ENCODE measurements at regions not wholly inside any gene's neighbourhood (a gene's known extent, or its start where the extent isn't known, plus 50 kb on each side); places are given as distances from the start of the nearest gene placed in this dataset.

- DNase-seq (ENCODE audit: low read depth): peak; percentile 7
These were observed 171.8 kb upstream of the GPR26 start for GRCh38 chr10:123494301-123494808.

- DNase-seq (ENCODE audit: low read depth): peak; percentile 41
These were observed 169.8 kb upstream of the GPR26 start for GRCh38 chr10:123496375-123496774.

GRCh38 chr10:123496996-123497660, 169.0 kb upstream of the GPR26 start:
- DNase-seq (ENCODE audit: low read depth): no peak

GRCh38 chr10:123500110-123500509, 166.0 kb upstream of the GPR26 start:
- DNase-seq (ENCODE audit: low read depth): no peak

DNA sequence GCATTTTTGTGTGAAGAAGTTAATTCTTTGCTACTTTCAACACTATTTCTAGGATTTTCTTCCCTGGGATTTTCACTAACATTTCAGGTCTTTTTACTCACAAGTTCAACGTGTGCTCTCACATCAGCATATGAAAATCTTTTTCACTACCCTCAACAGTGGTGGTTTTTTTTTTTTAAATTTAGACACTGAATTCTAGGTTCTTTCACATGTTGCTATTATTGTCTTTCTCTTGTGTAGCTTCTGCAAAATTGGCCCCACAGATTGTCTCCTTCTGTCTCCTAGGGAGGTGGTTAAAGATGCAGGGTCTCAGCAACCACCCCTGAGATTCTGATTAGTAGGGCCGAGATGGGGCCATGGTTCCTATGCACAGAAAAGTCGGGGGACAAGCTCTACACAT, 165.0 kb upstream of the GPR26 start:
- no peak for DNase-seq (ENCODE audit: low read depth)

DNA sequence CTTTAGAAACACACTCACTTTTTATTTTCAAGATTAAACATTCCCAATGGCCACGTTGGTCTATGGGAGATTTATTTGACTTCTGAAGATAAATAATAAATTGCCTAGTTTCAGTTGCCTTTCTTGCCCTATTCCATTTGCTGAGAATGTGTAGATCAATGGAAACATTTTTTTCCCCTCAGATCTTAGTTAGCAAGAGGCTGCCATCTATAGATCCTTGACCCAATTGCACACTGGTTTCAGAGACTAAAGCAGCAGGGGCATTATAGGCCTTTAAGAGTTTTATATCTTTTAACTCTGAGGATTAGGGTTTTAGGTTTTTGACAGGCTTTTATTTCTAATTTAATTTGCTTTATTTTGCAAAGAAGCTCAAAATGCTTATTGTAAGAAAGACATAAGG, 163.2 kb upstream of the GPR26 start:
- no peak for DNase-seq (ENCODE audit: low read depth)

DNA sequence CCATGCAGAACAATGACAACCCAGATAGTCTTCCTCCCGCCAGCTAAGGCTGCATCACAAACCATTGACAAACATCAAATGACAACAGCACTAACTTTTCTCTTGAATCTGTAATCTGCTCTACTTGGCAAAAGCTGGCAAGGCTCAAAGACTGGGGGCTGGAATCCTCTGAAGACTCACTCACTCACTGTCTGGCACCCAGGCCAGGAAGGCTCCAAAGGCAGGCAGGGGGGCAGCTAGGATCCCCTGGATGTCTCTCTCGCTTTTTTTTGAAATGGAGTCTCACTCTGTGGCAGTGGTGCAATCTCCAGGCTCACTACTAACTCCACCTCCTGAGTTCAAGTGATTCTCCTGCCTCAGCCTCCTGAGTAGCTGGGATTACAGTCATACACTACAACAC, 159.7 kb upstream of the GPR26 start:
- DNase-seq (ENCODE audit: low read depth): no peak

- no peak for DNase-seq (ENCODE audit: low read depth)
These were observed 158.9 kb upstream of the GPR26 start for GRCh38 chr10:123507298-123507697.

GRCh38 chr10:123509338-123509737, 156.8 kb upstream of the GPR26 start:
- no peak for DNase-seq (ENCODE audit: low read depth)

GRCh38 chr10:123512901-123513775, 153.0 kb upstream of the GPR26 start:
- no peak for DNase-seq (ENCODE audit: low read depth)

- DNase-seq (ENCODE audit: low read depth): no peak
These were observed 152.3 kb upstream of the GPR26 start for GRCh38 chr10:123513870-123514269.

DNA sequence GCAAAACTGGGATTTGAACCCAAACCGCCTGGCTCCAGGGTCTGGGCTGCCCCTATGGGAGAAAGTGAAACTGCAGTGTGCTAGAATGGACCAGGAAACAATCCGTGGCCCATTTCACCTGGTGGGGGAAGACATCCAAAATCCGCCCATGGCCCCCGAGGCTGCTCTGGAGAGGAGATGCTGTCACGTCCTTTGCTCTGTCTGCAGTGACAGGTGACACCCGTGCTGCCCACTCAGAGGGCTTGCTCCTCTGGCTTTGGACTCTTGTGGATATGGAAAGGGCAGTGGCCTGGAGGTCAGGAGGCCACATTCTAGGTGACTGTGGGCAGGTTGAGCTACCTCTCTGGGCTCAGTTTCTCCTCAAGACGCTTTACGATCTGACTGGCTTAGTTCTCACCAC, 151.2 kb upstream of the GPR26 start:
- no peak for DNase-seq (ENCODE audit: low read depth)

DNA sequence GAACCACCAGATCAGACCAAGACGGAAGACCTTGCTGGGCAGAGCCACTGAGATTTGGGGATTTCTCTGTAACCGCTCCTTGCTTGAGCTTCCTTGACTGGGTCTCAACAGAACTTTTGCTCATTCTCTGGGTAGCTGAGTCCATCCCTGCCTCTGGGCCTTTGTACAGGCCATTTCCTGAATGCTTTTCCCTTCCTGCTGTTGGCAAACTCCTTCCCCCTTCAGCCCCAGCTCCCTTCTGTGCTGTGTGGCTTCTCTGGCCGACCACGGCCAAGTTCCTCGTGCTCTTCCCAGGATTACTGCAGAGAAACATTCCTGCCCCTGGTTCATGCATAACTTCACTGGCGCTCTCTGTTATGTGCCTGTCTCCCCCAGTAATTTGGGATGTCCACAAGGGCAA, 150.5 kb upstream of the GPR26 start:
- no peak for DNase-seq (ENCODE audit: low read depth)

- DNase-seq (ENCODE audit: low read depth): no peak
These were observed 149.9 kb upstream of the GPR26 start for GRCh38 chr10:123516291-123516690.

- DNase-seq (ENCODE audit: low read depth): peak; percentile 21
These were observed 148.7 kb upstream of the GPR26 start for GRCh38 chr10:123517426-123517825.

GRCh38 chr10:123517901-123518300, 148.3 kb upstream of the GPR26 start:
- DNase-seq (ENCODE audit: low read depth): no peak

DNA sequence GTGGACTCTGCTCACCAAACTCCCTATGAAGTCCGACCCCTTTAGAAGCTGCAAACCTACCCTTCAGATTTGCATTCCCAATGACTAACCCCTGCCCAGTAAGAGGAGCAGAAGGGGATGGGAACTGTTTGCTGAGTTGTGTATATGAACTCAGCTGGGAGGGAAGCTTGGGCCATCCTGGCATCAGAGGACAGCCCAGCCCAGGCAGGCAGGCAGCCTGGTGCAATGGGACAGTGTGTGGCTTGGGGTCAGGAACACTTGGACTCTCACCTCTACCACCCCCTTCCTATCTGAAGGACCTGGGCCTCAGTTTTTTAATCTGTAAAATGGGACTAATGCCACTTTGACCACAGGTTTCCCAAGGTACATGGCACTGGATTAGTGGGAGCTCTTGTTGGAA, 147.4 kb upstream of the GPR26 start:
- DNase-seq (ENCODE audit: low read depth): no peak

DNA sequence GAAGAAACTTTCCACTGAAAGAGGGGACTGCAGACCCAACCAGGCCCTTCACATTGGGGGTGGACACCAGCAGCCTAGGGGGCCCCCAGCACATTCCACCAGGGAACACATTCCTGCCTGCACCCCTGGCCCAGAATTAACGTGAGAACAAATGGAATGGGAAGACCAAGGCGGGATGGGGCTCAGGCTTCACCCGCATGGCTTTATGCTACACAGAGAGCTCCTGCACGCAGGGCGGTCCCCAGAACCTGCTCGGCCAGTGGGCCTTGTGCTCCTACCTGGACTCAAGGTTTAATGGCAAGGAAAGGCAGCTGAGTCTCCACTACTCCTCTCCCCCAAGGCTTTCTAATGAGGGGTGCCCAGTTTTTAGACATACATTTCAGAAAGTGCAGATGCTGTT, 146.3 kb upstream of the GPR26 start:
- no peak for DNase-seq (ENCODE audit: low read depth)

GRCh38 chr10:123521076-123521475, 145.1 kb upstream of the GPR26 start:
- DNase-seq (ENCODE audit: low read depth): no peak

- DNase-seq (ENCODE audit: low read depth): no peak
These were observed 144.6 kb upstream of the GPR26 start for GRCh38 chr10:123521556-123521955.

DNA sequence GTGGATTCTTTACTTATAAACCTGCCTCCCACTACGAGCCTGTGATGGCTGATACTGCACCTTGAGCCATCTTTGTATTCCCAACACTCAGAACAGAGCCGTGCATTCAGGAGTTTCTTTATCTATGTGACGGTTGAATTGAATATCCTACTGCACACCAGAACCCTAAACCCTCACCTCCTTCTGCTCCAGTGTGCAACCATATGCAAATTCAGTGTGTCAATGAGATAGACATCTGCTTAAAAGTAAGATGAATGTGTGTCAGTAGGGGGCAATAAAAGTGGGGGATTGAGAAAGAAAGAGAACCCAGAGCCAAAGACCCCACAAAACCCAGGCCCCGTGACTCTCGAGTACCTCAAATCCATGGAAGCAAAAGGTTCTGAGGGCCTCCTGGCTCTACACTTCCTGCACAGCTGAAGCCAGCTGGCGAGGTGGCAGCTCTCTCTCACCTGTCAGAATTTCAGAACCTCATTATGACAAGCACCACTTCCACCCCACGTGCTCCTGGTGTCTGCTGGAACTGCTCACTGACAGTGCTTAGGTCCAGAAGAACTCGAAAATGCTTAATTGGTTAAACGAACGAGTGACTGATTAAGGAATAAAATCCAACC, 143.3 kb upstream of the GPR26 start:
- DNase-seq (ENCODE audit: low read depth): no peak

DNA sequence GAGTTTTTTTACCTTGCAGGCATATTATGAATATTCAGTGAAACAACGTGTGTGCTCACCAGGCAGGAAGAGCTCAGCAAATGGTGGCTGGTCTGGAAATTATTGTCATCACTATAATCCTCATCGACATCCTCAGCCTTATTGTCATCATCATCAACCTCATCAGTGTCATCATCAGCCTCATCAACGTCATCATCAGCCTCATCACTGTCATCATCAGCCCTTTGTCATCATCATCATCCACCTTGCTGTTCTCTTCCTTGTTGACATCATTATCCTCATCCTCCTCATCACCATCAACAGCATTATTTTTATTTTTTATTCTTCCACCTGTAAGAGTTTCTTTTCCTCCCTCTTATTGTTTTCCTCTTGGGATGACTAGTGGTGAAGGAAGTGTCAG, 142.3 kb upstream of the GPR26 start:
- DNase-seq (ENCODE audit: low read depth): no peak
